PC-3 (cell line): ENCODE measurements at regions not wholly inside any gene's neighbourhood (a gene's known extent, or its start where the extent isn't known, plus 50 kb on each side); places are given as distances from the start of the nearest gene placed in this dataset.

Experiments used
- ATAC-seq: fragments of 200-7000 bp; cut with Tn5 transposase; 2 replicates; pipeline ENCODE4 v1.9.1; 2020; ENCODE audit warnings: mild to moderate bottlenecking, moderate library complexity
- BruUV-seq: library from RNA; stranded (reverse); fragments of 400-500 nt; replicated peaks from 2 replicates; lab custom pipeline; 2021; lab: Mats Ljungman, UMichigan
- CTCF ChIA-PET: fragments of 300-600 bp; sonication (Branson Sonifier 250); formaldehyde crosslinking; loops from one replicate; lab custom pipeline; 2022; ENCODE audit warnings: antibody characterized with exemption; lab: Charles Lee
- POLR2A ChIA-PET: fragments of 300-600 bp; sonication (Branson Sonifier 250); formaldehyde crosslinking; loops from one replicate; lab custom pipeline; 2022; ENCODE audit warnings: antibody characterized with exemption; ENCODE audit not compliant: unreplicated experiment; lab: Charles Lee
- DNase-seq: peaks from one replicate; pipeline ENCODE4 v3.0.0-alpha.2; 2015
- H2AFZ ChIP-seq: fragments of 300-600 bp; sonication (generic); 2 replicates; pipeline ENCODE4 v1.6.0; 2016; ENCODE audit warnings: antibody characterized with exemption, low read length
- H3F3A ChIP-seq: fragments of 300-600 bp; sonication (generic); one replicate; pipeline ENCODE4 v1.6.0; 2017; ENCODE audit warnings: antibody characterized with exemption, low read length, control low read depth, mild to moderate bottlenecking; ENCODE audit not compliant: unreplicated experiment
- H3K27ac ChIP-seq: fragments of 300-600 bp; sonication (generic); 2 replicates; pipeline ENCODE4 v1.5.1; 2016; ENCODE audit warnings: mild to moderate bottlenecking, low read length
- H3K27me3 ChIP-seq: fragments of 300-600 bp; sonication (generic); 2 replicates; pipeline ENCODE4 v1.6.1; 2016; ENCODE audit warnings: low read length, mixed read lengths
- H3K36me3 ChIP-seq: fragments of 300-600 bp; sonication (generic); 2 replicates; pipeline ENCODE4 v1.6.1; 2016; ENCODE audit warnings: low read depth, mixed run types, low read length, mixed read lengths
- H3K4me1 ChIP-seq: fragments of 300-600 bp; sonication (generic); 2 replicates; pipeline ENCODE4 v1.5.1; 2016; ENCODE audit warnings: low read length; ENCODE audit not compliant: insufficient read depth
- H3K4me2 ChIP-seq: fragments of 300-600 bp; sonication (generic); 2 replicates; pipeline ENCODE4 v1.6.0; 2016; ENCODE audit warnings: low read length
- H3K4me3 ChIP-seq: fragments of 300-600 bp; sonication (generic); 2 replicates; pipeline ENCODE4 v1.5.1; 2016; ENCODE audit warnings: mild to moderate bottlenecking, low read length, mixed read lengths
- H3K79me2 ChIP-seq: fragments of 300-600 bp; sonication (generic); 2 replicates; pipeline ENCODE4 v1.6.1; 2017; ENCODE audit warnings: low read length, mixed read lengths
- H3K9ac ChIP-seq: fragments of 300-600 bp; sonication (generic); 2 replicates; pipeline ENCODE4 v1.6.0; 2016; ENCODE audit warnings: mild to moderate bottlenecking, low read length
- H3K9me2 ChIP-seq: fragments of 300-600 bp; sonication (generic); replicated peaks from 2 replicates; pipeline ENCODE4 v1.6.1; 2016; ENCODE audit warnings: mixed run types, low read length, mixed read lengths
- H3K9me3 ChIP-seq: fragments of 300-600 bp; sonication (generic); 2 replicates; pipeline ENCODE4 v1.6.1; 2016; ENCODE audit warnings: low read length, mixed read lengths
- H4K20me1 ChIP-seq: fragments of 300-600 bp; sonication (generic); 2 replicates; pipeline ENCODE4 v1.6.1; 2016; ENCODE audit warnings: low read length, mixed read lengths
- EZH2 ChIP-seq: fragments of 300-600 bp; sonication (generic); IDR thresholded peaks from one replicate; pipeline ENCODE4 v1.6.1; 2017; ENCODE audit warnings: antibody characterized with exemption, mild to moderate bottlenecking, low read length; ENCODE audit not compliant: unreplicated experiment
- EZH2phosphoT487 ChIP-seq: fragments of 300-600 bp; sonication (generic); IDR thresholded peaks from 2 replicates; pipeline ENCODE4 v1.6.1; 2018; ENCODE audit warnings: mild to moderate bottlenecking, antibody characterized with exemption, low read length, borderline replicate concordance
- intact Hi-C: fragments of 100-400 bp; cut with micrococcal nuclease; formaldehyde crosslinking; loops from 2 replicates; pipeline ENCODE4 v1.9.0; 2023
- TF ChIP-seq, protein P1 (sequence below): fragments of 300-600 bp; sonication (generic); conservative IDR thresholded peaks from 2 replicates; pipeline ENCODE4 v1.5.1; 2017; ENCODE audit warnings: antibody characterized with exemption, low read depth, mild to moderate bottlenecking, low read length

DNA sequence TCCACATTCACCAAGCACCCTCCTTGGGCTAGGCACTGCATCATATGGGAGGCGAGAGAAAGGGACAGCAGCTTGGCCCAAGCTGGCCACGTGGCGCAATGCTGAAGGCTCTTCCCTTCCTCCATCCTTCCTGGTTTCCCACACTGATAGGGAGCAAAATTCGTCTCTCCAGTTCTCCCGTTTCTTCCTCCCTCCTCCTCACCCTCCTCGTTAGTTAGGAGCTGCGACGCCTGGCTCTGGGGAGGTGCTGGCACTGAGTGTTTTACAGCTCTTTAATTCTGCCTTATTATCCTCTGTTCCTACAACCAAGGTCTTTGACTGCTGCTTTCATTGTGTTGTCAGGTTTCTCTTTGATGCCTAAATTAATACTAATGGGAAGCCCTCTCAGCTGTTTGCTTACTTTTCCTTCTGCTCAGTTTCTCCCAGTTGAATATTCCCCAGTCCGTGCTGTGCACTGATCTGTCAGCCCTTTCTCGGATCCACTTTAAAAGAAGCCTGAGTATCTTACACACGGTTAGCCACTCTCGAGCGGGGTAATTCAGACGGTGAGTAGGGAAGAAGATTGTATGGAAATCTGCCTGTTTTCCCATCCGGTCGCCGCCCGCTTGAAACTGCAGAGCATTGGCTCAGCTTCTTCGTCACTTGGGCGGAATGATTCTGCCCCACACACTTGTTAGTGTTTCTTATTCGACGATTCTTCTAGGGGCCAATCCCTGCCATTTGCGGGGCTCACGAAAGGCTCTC, 56.2 kb upstream of the SMYD2 start:
- ChIA-PET CTCF (no interaction called here), POLR2A (no interaction called here)
- Histone ChIP-seq H3K9me3 (no peaks in the 10 kb centered on the region), H3K4me1 (peaks cover 18% of the 10 kb centered on the region), H3K36me3 (no peaks in the 10 kb centered on the region), H3K9me2 (no peaks in the 10 kb centered on the region), H3K4me3 (no peak overlapping the region), H4K20me1 (no peaks in the 10 kb centered on the region), H3K4me2 (no peak overlapping the region), H3K27ac (no peak overlapping the region), H2AFZ (no peak overlapping the region), H3K27me3 (no peaks in the 10 kb centered on the region), H3K9ac (no peak overlapping the region), H3F3A (no peaks in the 10 kb centered on the region), H3K79me2 (no peaks in the 10 kb centered on the region)
- DNase-seq (no peak), ATAC-seq (no peak)
- no TSS peak for BruUV-seq
- intact Hi-C loops = no loop called here
- TF ChIP-seq, protein P1, sequence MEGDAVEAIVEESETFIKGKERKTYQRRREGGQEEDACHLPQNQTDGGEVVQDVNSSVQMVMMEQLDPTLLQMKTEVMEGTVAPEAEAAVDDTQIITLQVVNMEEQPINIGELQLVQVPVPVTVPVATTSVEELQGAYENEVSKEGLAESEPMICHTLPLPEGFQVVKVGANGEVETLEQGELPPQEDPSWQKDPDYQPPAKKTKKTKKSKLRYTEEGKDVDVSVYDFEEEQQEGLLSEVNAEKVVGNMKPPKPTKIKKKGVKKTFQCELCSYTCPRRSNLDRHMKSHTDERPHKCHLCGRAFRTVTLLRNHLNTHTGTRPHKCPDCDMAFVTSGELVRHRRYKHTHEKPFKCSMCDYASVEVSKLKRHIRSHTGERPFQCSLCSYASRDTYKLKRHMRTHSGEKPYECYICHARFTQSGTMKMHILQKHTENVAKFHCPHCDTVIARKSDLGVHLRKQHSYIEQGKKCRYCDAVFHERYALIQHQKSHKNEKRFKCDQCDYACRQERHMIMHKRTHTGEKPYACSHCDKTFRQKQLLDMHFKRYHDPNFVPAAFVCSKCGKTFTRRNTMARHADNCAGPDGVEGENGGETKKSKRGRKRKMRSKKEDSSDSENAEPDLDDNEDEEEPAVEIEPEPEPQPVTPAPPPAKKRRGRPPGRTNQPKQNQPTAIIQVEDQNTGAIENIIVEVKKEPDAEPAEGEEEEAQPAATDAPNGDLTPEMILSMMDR = no peak
- TF ChIP-seq EZH2 = no peak
- TF ChIP-seq EZH2phosphoT487 = no peak

DNA sequence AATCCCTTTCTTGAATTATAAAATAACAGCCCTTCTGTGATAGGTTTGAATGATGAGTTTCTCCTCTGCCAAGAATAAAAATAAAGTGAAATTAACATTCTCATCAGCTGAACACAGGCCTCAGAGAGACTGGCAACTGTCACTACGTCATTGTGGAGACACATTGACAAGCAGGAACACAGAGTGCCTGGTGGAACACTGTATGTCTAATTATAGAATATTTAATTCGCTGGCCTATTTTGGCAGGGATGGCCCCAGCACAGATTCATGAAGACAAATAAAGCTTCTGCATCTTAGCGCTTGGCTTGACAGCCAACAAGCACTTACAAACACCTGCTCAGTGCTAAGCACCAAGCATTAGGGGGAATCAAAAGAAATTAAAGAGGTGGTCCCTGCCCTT, 52.0 kb upstream of the SMYD2 start:
- Histone ChIP-seq H3K79me2 (no peaks in the 10 kb centered on the region), H3K9me2 (no peaks in the 10 kb centered on the region), H3K27ac (no peak overlapping the region), H3K4me3 (no peak overlapping the region), H3K36me3 (no peaks in the 10 kb centered on the region), H3K27me3 (no peaks in the 10 kb centered on the region), H2AFZ (no peak overlapping the region), H3F3A (no peaks in the 10 kb centered on the region), H3K9me3 (no peaks in the 10 kb centered on the region), H3K4me2 (no peak overlapping the region), H3K9ac (no peak overlapping the region), H3K4me1 (no peaks in the 10 kb centered on the region), H4K20me1 (no peaks in the 10 kb centered on the region)
- intact Hi-C loops = no loop called here
- DNase-seq (no peak), ATAC-seq (no peak)
- ChIA-PET CTCF (no interaction called here), POLR2A (no interaction called here)
- TF ChIP-seq EZH2phosphoT487 = no peak
- no peak for TF ChIP-seq EZH2
- TF ChIP-seq, protein P1 = no peak
- BruUV-seq = no TSS peak

DNA sequence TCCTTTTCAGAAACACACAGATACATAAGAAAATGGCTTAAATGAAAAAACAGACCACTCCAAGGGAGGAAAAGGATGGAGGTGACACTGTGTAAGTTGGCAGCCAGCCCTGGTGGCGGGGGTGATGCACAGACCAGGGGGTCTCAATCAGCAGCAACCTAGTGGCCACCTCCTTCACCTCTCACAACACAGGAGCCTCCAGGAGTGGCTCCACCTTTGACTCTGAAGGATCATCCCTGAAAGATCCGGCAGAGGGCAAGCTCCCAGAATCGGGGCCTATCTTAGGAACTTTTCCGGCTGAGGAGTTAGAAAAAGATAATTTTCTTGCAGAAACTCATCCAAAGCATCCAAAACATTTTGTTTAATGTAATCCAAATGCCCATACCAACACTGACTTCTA, 51.2 kb upstream of the SMYD2 start:
- TF ChIP-seq, protein P1 = no peak
- no TSS peak for BruUV-seq
- ATAC-seq (no peak), DNase-seq (no peak)
- ChIA-PET CTCF (no interaction called here), POLR2A (no interaction called here)
- no peaks in the 10 kb centered on the region for H3K27me3 ChIP-seq
- no peaks in the 10 kb centered on the region for H4K20me1 ChIP-seq
- H3K9me2 ChIP-seq = no peaks in the 10 kb centered on the region
- no peaks in the 10 kb centered on the region for H3K4me1 ChIP-seq
- H3K4me2 ChIP-seq = no peak overlapping the region
- no peak overlapping the region for H3K9ac ChIP-seq
- H3F3A ChIP-seq = no peaks in the 10 kb centered on the region
- intact Hi-C loops = no loop called here
- no peaks in the 10 kb centered on the region for H3K9me3 ChIP-seq
- no peak overlapping the region for H3K27ac ChIP-seq
- H2AFZ ChIP-seq = no peak overlapping the region
- no peaks in the 10 kb centered on the region for H3K36me3 ChIP-seq
- no peaks in the 10 kb centered on the region for H3K79me2 ChIP-seq
- H3K4me3 ChIP-seq = no peak overlapping the region
